ENCODE measurements at regions not wholly inside any gene's neighbourhood (a gene's known extent, or its start where the extent isn't known, plus 50 kb on each side); places are given as distances from the start of the nearest gene placed in this dataset.

- TF ChIP-seq CTCF (IDR thresholded peaks at IDR 0.05) (no peak), JUNB (IDR thresholded peaks at IDR 0.05) (no peak), PHF8 (IDR thresholded peaks at IDR 0.05; ENCODE audit: borderline replicate concordance, low read depth) (no peak), GATA3 (IDR thresholded peaks at IDR 0.05; ENCODE audit: borderline replicate concordance) (no peak)
These were observed 456.0 kb downstream of the PRDM9 start for GRCh38 chr5:23963449-23963848.
